Brain microvascular endothelial cell (primary cell): ENCODE measurements at regions not wholly inside any gene's neighbourhood (a gene's known extent, or its start where the extent isn't known, plus 50 kb on each side); places are given as distances from the start of the nearest gene placed in this dataset.

Experiments used
- DNase-seq: peaks from one replicate; pipeline ENCODE4 v3.0.0-alpha.2; 2020
- H3K27ac ChIP-seq: fragments of 250-450 bp; sonication (Bioruptor Pico); 2 replicates; pipeline ENCODE4 v1.5.1; 2020; ENCODE audit warnings: mild to moderate bottlenecking, moderate library complexity
- H3K27me3 ChIP-seq: fragments of 250-450 bp; sonication (Bioruptor Pico); replicated peaks from 2 replicates; pipeline ENCODE4 v1.5.1; 2020; ENCODE audit warnings: mild to moderate bottlenecking
- H3K36me3 ChIP-seq: fragments of 250-450 bp; sonication (Bioruptor Pico); replicated peaks from 2 replicates; pipeline ENCODE4 v1.5.1; 2020; ENCODE audit warnings: mild to moderate bottlenecking
- H3K4me3 ChIP-seq: 2 replicates; pipeline ENCODE4 v1.5.1; 2011; ENCODE audit warnings: low read depth, mild to moderate bottlenecking, control low read depth, low read length, moderate library complexity
- in situ Hi-C: cut with HindIII; loops from 2 replicates; pipeline ENCODE4 v1.10.0; 2017; ENCODE audit warnings: low sequenced_read_pairs, low pct_ligation_motif_present
- TF ChIP-seq, protein P1 (sequence below): IDR thresholded peaks from 2 replicates; pipeline ENCODE4 v1.5.1; 2011; ENCODE audit warnings: low read depth, mild to moderate bottlenecking, moderate library complexity, low read length, control low read depth, inconsistent platforms; ENCODE audit errors: missing control alignments

DNA sequence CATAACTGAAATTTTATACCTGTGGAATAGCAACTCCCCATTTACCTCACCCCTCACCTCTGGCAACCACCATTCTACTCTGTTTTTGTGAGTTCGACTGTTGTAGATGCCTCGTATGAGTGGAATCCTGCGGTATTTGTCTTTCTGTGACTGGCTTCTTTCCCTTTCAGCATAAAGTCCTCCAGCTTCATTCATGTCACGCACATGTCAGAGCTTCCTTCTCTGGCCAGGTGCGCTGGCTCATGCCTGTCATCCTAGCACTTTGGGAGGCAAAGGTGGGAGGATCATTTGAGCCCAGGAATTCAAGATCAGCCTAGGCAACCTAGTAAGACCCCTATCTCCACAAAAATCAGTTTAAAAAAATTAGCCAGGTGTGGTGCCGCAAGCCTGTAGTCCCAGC is 278.4 kb downstream of the PARN start:
- no peak overlapping the region for H3K4me3 ChIP-seq
- TF ChIP-seq, protein P1, sequence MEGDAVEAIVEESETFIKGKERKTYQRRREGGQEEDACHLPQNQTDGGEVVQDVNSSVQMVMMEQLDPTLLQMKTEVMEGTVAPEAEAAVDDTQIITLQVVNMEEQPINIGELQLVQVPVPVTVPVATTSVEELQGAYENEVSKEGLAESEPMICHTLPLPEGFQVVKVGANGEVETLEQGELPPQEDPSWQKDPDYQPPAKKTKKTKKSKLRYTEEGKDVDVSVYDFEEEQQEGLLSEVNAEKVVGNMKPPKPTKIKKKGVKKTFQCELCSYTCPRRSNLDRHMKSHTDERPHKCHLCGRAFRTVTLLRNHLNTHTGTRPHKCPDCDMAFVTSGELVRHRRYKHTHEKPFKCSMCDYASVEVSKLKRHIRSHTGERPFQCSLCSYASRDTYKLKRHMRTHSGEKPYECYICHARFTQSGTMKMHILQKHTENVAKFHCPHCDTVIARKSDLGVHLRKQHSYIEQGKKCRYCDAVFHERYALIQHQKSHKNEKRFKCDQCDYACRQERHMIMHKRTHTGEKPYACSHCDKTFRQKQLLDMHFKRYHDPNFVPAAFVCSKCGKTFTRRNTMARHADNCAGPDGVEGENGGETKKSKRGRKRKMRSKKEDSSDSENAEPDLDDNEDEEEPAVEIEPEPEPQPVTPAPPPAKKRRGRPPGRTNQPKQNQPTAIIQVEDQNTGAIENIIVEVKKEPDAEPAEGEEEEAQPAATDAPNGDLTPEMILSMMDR = no peak
- H3K36me3 ChIP-seq = no peaks in the 10 kb centered on the region
- DNase-seq = no peak
- no peak overlapping the region for H3K27ac ChIP-seq
- H3K27me3 ChIP-seq = no peaks in the 10 kb centered on the region
- in situ Hi-C loops = no loop called here

DNA sequence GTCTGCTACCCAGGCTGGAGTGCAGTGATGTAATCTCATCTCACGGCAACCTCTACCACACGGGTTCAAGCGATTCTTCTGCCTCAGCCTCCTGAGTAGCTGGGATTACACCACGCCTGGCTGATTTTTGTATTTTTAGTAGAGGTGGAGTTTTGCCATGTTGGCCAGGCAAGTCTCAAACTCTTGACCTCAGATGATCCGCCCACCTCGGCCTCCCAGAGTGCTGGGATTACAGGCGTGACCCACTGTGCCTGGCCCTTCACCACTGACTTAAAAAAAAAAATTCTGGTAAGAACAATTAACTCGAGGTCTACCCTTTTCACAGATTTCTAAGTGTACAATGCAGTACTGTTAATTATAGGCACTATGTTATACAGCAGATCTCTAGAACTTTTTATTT is 279.4 kb downstream of the PARN start:
- DNase-seq = no peak
- in situ Hi-C loops = no loop called here
- Histone ChIP-seq H3K4me3 (no peak overlapping the region), H3K27ac (no peak overlapping the region), H3K36me3 (no peaks in the 10 kb centered on the region), H3K27me3 (no peaks in the 10 kb centered on the region)
- TF ChIP-seq, protein P1 = no peak

DNA sequence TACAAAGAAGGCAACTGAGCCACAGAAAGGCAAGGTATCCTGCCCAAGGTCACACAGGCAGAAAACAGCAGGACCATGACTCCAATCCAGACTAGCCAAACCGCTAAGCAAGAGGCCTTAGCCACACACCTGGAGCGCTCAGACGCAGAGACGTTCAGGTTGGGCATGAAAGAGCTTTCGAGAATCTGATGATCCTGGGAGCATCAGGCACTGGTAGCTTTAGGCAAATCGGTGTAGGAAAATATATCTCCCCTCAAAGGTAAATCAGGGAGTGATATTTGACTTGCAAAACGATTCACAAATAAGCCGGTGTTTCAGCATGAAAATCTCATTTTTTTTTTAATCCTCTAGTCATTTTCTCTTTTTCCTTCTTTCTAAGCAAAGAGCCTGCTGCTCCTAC is 279.0 kb downstream of the MRTFB start:
- Histone ChIP-seq H3K36me3 (no peaks in the 10 kb centered on the region), H3K4me3 (no peak overlapping the region), H3K27ac (no peak overlapping the region), H3K27me3 (no peaks in the 10 kb centered on the region)
- in situ Hi-C loops = no loop called here
- TF ChIP-seq, protein P1 = no peak
- DNase-seq = no peak

DNA sequence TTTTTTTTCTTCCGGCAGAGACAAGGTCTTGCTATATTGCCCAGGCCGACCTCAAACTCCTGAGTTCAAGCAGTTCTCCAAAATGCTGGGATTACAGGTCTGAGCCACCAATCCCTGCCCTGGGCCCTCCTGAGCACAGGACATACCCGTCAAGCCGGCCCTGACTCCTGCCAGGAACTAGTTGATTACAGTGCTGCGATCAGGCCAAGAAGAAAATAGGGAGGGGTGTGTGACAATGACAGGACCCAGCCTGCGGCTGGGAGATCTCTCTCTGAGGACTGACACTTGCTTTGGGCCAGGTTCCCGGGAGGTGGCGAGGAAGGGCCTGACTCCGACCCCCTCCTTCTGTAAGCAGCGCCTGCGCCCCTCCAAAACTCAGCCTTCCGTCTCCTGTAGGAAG is 276.6 kb downstream of the MRTFB start:
- no peak overlapping the region for H3K4me3 ChIP-seq
- in situ Hi-C loops = no loop called here
- H3K36me3 ChIP-seq = no peaks in the 10 kb centered on the region
- no peak overlapping the region for H3K27ac ChIP-seq
- H3K27me3 ChIP-seq = no peaks in the 10 kb centered on the region
- no peak for DNase-seq
- TF ChIP-seq, protein P1 = no peak

DNA sequence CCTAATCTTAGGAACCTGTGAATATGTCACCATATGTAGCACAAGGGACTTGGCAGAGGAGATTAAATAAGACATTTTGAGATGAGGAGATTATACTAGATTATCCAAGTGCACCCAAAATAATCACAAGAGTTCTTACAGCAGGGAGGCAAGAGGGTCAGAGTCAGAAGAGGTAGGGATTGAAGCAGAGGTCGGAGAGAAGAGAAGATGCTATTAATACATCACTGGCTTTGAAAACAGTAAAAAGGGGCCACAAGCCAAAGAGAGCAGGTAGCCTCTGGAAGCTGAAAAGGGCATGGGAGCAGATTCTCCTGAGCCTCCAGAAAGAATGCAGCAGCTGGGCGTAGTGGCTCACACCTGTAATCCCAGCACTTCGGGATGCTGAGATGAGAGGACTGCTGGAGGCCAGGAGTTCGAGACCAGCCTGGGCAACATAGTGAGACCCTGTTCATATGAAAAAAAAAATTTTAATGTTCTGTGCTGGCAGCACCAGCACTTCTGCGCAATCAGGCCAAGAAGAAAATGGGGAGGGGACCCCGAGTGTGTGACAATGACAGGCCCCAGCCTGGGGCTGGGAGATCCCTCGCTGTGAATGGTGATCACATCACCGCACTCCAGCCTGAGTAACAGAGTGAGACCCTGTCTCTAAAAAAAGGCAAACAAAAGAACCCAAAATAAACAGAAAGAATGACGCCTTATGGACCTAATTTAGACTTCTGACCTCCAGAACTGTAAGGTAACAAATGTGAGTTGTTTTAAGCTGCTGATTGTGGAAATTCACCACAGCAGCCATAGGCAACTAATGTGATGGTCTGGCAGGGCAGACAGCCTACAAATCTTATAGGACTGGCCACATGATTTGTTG is 275.4 kb downstream of the MRTFB start:
- Histone ChIP-seq H3K36me3 (no peaks in the 10 kb centered on the region), H3K27me3 (no peaks in the 10 kb centered on the region), H3K27ac (no peak overlapping the region), H3K4me3 (no peak overlapping the region)
- in situ Hi-C loops = no loop called here
- no peak for DNase-seq
- TF ChIP-seq, protein P1 = no peak
